ENCODE measurements at regions not wholly inside any gene's neighbourhood (a gene's known extent, or its start where the extent isn't known, plus 50 kb on each side); places are given as distances from the start of the nearest gene placed in this dataset.

GRCh38 chr3:124425972-124426371 is 304.3 kb upstream of the UMPS start:
- no peak overlapping the region for H3K4me3 ChIP-seq (ENCODE audit: low read depth, low read length)
- no peak for TF ChIP-seq CTCF (IDR thresholded peaks at IDR 0.05; ENCODE audit: low read depth, low read length)

- no peak for TF ChIP-seq CTCF (IDR thresholded peaks at IDR 0.05; ENCODE audit: low read depth, low read length)
- H3K4me3 ChIP-seq (ENCODE audit: low read depth, low read length) = no peak overlapping the region
Observed at GRCh38 chr3:124428372-124429128, 301.7 kb upstream of the UMPS start.

- no peak for TF ChIP-seq CTCF (IDR thresholded peaks at IDR 0.05; ENCODE audit: low read depth, low read length)
- no peak overlapping the region for H3K4me3 ChIP-seq (ENCODE audit: low read depth, low read length)
Observed at GRCh38 chr3:124429129-124429815, 301.0 kb upstream of the UMPS start.

GRCh38 chr3:124431331-124431994 is 298.8 kb upstream of the UMPS start:
- no peak overlapping the region for H3K4me3 ChIP-seq (ENCODE audit: low read depth, low read length)
- no peak for TF ChIP-seq CTCF (IDR thresholded peaks at IDR 0.05; ENCODE audit: low read depth, low read length)

- TF ChIP-seq CTCF (IDR thresholded peaks at IDR 0.05; ENCODE audit: low read depth, low read length) = no peak
Observed at GRCh38 chr3:124434176-124434575, 296.1 kb upstream of the UMPS start.

GRCh38 chr3:124435467-124435866 is 294.8 kb upstream of the UMPS start:
- no peak for TF ChIP-seq CTCF (IDR thresholded peaks at IDR 0.05; ENCODE audit: low read depth, low read length)

More at GRCh38 chr3:124434176-124434575, 296.1 kb upstream of the UMPS start:
- H3K4me3 ChIP-seq (ENCODE audit: low read depth, low read length) = no peak overlapping the region

GRCh38 chr3:124438813-124439212 is 291.4 kb upstream of the UMPS start:
- no peak overlapping the region for H3K4me3 ChIP-seq (ENCODE audit: low read depth, low read length)
- TF ChIP-seq CTCF (IDR thresholded peaks at IDR 0.05; ENCODE audit: low read depth, low read length) = no peak

More at GRCh38 chr3:124435467-124435866, 294.8 kb upstream of the UMPS start:
- no peak overlapping the region for H3K4me3 ChIP-seq (ENCODE audit: low read depth, low read length)
